GM13976 (cell line): ENCODE measurements at regions not wholly inside any gene's neighbourhood (a gene's known extent, or its start where the extent isn't known, plus 50 kb on each side); places are given as distances from the start of the nearest gene placed in this dataset.
A peak's percentile ranks its signal among the peaks of the same experiment; 100 is the strongest.

Source experiments
- DNase-seq: peaks from one replicate; pipeline ENCODE4 v3.0.0; 2012; ENCODE audit warnings: low spot score
- in situ Hi-C: fragments of 300-500 bp; cut with MboI; formaldehyde crosslinking; loops from one replicate; pipeline ENCODE4 v1.12.0; 2022; ENCODE audit warnings: low sequenced_read_pairs, mixed read lengths, inconsistent platforms; ENCODE audit not compliant: unreplicated experiment
- TF ChIP-seq, protein P1 (sequence below): IDR thresholded peaks from 2 replicates; pipeline ENCODE4 v1.5.1; 2012; ENCODE audit warnings: borderline replicate concordance, mild to moderate bottlenecking; ENCODE audit not compliant: insufficient read depth; ENCODE audit errors: extremely low read depth, missing control alignments, control extremely low read depth

DNA sequence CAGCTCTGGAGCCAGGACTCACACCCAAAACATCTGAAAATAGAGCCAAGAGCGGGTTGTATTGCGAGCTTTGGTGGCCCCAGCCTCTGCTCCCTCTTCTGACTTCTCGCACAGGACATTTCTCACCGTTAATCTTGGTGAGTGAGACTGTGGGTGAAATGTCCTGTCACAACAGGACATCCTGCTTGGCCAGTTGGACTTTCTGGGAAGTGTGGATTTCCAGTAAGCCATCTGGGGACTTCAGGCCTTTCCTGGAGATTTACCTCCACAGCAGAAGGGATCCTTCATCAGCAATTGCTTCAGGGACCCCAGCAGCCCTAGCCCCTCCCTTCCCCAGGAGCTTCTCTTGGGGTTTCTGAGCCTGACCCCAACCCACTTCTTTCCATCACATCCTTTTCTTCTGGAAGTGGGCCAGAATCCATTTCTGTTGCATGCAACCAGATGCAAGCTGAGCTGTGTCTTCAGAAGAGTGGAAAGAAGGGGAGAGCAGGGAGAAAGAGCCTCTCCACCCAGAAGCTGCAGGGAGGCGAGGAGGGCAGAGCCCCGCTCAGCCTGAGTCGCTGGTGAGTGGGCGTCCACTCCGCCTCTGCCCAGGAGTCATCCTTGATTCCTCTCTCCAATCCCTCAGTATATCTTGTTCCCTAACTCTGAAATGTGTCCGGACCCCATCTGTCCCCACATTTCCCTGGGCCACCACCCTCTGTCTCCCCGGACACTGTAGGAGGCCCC lies 50.3 kb upstream of the GADD45G start:
- in situ Hi-C loops: loop anchor here (5.0 kb wide), 1 partner anchor 142 kb away; no protein-coding TSS in a partner anchor
- no peak for DNase-seq
- TF ChIP-seq, protein P1, sequence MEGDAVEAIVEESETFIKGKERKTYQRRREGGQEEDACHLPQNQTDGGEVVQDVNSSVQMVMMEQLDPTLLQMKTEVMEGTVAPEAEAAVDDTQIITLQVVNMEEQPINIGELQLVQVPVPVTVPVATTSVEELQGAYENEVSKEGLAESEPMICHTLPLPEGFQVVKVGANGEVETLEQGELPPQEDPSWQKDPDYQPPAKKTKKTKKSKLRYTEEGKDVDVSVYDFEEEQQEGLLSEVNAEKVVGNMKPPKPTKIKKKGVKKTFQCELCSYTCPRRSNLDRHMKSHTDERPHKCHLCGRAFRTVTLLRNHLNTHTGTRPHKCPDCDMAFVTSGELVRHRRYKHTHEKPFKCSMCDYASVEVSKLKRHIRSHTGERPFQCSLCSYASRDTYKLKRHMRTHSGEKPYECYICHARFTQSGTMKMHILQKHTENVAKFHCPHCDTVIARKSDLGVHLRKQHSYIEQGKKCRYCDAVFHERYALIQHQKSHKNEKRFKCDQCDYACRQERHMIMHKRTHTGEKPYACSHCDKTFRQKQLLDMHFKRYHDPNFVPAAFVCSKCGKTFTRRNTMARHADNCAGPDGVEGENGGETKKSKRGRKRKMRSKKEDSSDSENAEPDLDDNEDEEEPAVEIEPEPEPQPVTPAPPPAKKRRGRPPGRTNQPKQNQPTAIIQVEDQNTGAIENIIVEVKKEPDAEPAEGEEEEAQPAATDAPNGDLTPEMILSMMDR: no peak

DNA sequence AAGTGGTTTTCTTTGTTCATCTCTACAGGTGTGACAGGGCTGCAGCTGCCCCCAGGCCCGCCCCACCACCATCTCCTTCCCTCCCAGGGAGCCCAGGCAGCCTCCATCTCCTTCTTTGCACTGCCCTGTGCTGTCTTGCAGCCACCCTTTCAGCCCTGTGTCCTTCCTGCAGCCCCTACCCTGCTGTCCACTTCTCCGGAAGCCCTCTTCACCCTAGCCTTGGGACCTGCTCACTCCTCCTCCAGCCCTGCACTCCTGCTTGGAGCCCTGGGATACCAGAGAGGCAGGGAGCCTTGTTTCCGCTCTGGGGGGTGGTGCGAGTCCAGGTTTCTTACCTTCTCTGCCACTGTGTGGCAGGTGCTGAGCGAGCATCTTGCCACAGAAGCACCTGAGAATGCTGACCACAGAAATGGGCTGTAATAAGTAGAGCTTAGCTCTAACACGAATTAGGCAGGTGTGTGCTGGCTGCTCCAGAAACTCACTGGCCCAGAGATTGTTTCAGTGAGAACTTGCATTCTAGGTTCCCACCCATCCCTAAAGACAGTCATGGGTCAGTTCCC lies 51.3 kb upstream of the GADD45G start:
- TF ChIP-seq, protein P1: no peak
- in situ Hi-C loops: loop anchor here (5.0 kb wide), 1 partner anchor 141 kb away; no protein-coding TSS in a partner anchor
- DNase-seq: no peak

DNA sequence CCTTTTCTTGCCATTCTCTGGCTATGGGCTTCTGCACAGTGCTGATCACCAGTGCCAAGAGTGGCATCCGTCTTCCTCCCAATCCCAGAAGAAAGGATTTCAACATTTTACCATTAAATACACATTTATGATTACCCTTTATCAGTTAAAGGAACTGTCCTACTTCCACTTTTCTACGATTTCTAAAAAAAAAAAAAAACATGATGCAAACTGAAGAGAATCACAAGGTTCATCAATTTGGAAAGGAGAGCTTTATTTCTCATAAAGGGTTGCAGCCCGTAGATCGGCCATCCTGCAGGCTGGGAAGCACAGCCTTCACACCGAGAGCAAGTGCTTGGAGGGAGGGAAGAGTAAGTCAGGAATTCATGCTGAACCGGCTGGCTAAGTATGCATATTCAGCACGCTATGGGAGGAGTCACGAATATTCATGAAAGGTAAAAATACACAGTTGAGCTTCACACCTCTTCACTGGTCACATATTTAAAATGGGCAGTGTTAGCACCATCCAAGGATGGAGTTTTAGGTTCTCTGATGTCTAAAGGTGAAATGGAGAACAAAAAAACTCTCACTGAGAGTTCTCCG lies 52.5 kb upstream of the SEMA4D start:
- in situ Hi-C loops: loop anchor here (5.0 kb wide), 1 partner anchor 138 kb away; no protein-coding TSS in a partner anchor
- DNase-seq: no peak
- TF ChIP-seq, protein P1: no peak

DNA sequence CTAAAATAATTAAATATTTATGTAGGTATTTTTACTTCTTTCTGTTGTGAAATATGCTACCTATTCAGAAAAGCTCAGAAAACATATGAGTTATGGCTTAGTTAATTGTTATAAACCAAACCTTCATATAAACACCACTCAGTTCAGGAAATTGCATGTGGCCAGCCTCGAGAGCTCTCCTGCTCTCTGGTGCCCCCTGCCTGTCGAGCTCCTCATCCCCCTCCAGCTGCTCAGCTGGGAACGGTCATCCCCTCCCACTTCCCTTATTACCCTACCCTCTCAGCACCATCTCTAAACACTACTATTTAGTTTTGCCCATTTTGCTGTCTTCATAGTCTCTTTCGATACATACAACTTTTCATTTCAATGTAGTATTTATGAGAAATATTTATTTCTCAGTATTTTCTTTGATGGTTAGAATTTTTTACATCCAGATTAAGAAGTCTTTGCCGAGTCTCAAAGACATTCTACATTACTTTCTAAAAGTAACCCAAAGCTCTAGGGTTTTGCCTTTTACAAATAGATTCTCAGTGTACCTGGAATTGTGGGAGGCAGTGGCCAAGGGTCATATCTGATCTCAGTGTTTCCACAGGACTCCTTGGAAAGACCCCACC lies 51.2 kb upstream of the SEMA4D start:
- in situ Hi-C loops: no loop called here
- TF ChIP-seq, protein P1: peak; percentile 82
- DNase-seq: peak; percentile 89

DNA sequence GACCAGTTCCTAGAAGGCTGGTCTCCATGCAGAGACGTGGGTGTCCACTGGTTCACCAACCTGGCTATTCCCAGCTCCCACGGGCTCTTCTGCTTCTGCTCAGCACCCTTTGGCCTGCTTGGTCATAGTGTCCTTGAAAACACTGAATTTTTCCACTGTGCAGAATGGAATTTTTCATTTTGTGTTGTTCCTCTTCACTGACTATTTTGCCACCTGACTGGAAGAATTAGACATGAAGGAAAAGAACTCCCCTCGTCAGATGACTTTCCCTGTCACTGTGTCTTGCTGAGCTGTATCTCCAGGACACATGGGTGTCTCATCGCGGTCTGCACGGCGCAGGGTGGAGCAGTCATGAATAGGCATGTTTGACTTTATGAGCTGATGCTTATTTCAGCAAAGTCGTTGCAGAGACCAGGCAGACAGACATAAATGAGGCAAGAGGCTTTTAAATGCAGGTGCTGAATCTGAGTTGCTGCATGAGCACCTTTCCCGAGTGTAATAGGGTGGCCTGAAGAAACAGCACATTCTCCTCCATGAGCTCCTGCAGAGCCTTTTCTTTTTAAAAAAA lies 50.2 kb upstream of the SEMA4D start:
- no peak for DNase-seq
- TF ChIP-seq, protein P1: no peak
- in situ Hi-C loops: no loop called here
